Middle frontal gyrus (tissue), 1 donor: ENCODE measurements at regions not wholly inside any gene's neighbourhood (a gene's known extent, or its start where the extent isn't known, plus 50 kb on each side); places are given as distances from the start of the nearest gene placed in this dataset.
"Not testable (repeated sequence)": the region's sequence is repeated elsewhere in the genome, so short reads cannot be mapped to it uniquely, and the experiment has no call there.

Source experiments
- DNase-seq: peaks from one replicate; pipeline ENCODE4 v3.0.0-alpha.2; 2015; ENCODE audit warnings: low spot score; ENCODE audit errors: extremely low spot score

DNA sequence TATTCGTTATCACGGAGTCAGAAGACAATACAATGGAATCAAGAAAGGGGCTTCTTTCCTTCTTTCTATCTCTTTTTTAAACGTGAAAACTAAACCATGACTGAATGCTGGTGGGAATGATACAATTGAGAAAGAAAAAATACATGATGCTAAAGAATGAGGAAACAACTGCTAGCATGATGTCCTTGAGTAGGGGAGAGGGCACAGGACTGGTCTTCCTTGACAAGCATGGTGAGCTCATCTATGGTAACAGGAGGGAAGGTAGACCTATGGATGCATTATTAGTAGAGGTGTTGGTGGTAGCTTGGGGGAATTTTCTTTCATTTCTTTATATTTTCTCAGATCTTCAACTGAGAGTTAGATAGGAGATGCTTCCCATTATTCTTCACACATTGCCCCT, 88.9 kb upstream of the COL1A2 start:
- no peak for DNase-seq

DNA sequence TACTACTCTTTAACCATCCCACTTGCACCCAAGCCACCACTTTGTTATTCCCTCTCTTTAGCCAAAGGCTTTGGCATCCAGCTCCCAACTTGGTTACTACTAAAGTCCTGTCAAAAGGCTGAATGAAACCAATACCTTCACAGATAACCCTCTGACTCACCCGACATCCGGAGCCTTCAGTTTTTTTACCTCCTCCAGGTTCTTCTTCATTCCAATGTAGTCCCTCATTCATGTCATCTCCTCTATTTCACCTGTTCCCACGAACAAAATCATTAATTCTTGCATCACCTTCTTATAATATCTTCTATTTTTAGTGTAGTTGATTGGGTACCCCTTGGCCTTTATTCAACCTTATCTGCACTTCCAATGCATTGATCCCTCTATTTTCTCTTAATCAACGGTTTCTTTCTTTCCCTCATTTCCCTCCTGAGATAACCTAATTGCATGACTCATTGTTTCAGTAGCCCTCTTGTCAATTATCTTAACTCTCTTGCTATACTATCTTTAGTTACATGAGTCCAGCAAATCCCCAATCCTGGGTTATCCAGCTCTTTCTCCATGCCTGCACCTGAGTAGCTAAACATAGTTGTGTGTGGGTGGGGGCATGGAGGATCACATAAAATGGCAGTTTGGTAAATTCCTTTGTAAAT, 87.2 kb upstream of the COL1A2 start:
- no peak for DNase-seq

DNA sequence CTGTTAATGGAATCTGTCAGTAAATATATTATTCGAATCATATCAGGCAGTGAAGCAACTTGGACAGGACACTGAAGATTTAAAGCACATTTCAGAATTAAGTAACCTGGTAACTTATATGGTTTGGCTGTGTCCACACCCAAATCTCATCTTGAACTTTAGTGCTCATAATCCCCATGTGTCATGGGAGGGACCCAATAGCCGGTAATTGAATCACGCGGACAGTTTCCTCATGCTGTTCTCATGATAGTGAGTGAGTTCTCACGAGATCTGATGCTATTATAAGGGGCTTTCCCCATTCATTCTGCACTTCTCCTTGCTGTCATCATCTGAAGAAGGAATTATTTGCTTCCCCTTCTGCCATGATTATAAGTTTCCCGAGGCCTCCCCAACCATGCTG, 83.2 kb upstream of the COL1A2 start:
- no peak for DNase-seq

DNA sequence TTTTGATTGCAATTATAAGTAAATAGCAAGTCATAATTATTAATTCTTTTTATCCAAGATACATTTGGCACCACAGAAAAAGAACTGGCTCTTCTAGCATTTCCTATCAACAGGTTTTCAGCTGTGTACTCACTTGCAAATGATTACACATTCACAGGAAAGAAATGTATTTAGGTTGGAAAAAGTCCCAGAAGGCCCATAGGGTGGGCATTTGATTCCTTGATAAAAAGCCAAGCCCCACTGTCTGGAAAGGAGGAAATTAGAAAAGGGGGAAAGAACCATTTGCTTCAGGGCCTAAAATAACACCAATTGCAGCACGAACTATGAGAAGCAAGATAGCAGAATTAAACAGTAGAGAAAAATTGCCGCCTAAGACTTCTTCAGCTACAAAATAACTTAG, 80.8 kb upstream of the COL1A2 start:
- DNase-seq: no peak

DNA sequence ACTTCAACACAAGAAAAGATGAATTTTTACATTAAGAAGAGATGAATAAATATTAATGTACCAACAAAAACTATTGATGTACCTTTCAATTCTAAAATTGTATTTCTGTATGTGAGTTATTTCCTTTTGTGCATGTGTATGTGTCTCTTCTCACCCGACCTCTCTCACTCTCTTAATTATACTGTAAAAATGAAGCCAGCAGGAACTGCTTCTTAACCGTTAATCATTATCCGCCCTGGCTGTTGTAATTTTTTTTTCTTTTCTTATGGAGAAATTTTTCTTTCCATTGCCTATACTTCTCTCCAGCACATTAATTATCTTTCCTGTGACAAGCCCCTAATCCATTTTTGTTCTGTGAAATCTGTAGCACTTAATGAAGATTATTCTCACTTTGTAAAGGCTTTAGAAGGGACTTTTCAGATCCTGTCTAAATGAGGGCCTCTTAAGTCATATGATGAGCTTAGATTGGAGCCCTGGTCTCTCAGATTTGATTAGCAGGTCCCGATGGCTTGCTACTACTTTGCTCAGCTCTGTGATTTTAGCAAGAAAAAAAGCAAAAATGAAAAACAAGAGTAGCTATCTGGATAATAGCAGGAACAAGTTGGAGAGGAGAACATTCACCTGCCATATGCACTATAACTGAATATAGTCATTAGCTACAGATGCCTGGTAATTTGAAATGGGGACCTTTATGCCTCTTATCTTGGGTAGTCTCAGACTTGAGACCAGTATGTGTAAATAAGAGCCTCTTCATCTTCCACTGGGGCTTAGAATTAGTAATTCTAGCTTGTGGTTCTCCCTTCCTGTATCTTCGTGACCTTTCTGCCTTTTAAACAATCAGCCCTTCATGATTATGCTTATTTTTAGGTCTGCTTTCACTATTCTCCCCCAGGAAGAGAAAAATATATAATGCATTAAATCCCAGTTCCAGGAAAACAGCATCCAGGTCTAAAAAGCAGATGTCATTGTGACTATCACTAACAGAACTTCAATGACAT, 80.0 kb upstream of the COL1A2 start:
- DNase-seq: no peak

DNA sequence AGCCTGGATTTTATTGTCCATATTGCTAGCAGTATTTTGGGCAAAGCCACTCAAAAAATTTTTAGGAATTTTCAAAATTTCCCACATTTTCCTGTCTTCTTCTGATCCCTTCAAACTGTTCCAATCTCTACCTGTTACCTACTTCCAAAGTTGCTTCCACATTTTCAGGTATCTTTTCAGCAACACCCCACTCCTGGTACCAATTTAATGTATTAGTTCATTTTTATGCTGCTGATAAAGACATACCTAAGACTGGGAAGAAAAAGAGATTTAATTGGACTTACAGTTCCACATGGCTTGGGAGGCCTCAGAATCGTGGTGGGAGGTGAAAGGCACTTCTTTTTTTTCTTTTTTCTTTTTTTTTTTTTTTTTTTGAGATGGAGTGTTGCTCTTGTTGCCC, 73.6 kb upstream of the COL1A2 start:
- not testable (repeated sequence) for DNase-seq

DNA sequence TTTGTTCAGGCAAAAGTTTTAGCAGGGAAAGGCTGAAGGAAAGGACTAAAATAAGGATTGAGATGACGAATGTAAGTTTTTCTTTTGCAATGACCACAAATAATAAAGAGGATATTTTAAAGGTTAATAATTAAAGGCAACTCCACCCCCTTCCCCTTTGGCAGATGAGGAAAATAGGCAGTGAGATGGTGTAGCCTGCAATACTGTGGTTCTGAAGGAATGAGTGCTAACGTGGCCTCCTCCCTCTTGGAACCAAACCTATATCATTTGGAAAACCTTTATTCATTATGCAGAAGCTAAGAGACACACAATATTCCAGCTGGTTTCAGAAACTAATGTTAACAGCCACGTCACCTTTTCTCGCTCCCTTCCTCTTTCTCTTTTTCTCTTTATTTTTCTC, 70.9 kb upstream of the COL1A2 start:
- no peak for DNase-seq

DNA sequence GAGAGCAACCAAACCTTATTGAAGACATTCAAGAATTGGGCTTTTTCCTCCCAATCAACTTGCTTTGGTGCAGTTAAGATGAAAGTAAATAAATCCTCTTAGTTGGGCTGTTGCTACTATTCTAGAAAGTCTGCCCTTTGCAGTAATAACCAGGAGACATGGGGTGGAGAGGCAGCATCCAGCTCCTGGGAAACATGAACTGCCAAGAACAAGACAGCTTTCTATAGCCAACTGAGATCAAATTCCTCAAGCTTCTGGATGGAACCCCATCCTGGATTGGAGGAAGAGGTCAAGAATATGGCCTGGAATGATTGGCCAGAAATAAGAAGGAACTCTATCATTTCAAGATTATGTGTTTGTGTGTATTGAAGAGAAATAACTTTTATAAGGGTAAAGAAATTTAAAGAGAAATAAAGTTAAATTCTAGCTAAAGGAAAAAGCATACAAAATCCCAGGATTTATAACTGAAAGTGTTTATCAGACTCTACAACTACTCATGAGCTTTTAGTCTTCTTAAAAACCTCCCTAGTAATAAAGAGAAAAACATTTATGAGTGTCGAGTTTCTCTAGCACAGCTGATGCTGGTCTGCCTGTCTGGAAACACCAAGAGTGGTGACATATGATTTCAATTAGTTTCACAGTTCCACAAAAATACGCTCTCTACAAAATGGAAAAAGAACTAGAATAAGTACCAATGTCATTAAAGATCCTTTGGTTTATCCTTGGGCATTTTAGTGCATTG, 70.1 kb upstream of the COL1A2 start:
- DNase-seq: no peak

DNA sequence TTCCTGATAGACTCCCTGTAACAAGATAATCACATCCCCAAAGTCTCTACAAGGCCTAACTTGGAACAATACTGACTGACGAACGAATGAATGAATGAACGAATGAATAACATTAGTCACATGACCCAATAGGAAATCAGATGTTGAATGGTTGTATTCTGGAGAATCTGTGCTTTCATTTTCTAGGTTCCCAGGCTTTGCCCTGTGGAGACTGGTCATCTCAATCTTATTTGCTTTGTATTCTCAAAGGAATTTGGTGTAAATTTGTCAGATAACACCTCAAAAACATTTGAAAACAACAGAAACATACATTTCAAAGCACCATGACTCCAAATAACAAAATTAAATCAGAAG, 69.6 kb upstream of the COL1A2 start:
- no peak for DNase-seq

DNA sequence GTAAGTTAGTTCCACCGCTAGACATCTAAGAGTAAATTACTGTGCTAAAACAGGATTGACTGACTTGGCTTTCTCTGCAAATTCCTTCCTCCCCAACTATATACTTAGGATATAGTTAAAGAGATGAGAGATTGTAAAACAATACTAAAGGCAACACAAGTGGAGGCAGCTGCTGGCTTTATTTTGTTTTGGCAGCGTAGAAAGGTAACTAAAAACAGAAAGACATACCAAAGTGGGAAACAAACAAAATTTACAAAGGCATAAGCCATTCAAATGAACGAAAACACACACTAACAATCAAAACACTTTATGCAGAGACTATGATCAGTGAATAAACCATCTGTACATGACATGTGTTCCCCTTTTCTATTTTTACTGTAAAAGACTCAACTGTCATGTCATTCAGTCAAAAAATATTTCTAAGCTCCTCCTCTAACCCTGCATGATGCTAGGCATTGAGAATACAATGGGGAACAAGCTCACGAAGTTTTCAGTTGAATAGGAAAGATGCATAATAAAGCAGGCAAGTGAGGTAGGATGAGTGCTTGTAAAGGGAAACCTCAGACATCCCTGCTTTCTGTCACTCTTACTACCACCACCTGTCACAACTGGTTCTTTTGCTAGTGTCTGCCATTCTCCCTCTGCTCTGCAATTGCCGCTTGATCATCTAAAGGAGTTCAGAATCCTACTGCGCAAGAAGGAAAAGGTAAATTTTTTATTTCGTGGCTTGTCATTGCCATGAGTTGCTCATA, 64.2 kb upstream of the COL1A2 start:
- DNase-seq: no peak

DNA sequence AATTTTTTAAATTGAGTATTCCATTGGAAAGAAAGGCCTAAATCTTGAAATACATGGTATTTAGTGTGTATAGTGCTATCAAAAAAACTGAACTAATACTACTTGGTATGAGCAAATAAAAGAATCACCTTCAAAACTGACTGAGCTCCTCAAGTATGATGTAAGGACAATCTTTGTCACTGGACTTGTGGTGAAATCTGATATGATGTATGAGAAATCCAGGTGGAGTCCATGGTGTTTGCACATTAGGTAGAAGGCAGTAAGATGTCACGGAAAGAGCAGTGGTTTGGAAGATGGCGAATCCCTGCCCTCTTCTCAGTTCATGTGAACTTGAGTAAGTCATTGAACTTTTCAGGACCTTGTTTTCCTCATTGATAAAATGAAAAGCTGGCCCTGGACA, 62.1 kb upstream of the COL1A2 start:
- no peak for DNase-seq

DNA sequence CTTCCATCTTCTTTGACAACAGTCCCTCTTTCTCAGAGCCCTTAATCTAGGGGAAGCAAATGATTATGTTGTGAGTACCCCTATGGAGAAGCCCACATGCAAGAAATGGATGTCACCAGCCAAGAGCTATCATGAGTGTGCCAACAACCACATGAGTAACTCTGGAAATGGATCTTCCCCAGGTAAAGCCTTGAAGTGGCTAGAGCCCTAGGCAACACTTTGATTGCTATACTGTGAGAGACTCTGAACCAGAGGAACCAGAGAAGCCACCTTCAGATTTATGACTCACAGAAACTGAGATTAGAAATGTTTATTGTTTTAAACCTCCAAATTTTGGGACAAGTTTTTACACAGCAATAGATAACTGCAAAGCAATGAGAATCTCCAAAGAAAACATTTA, 60.9 kb upstream of the COL1A2 start:
- no peak for DNase-seq

DNA sequence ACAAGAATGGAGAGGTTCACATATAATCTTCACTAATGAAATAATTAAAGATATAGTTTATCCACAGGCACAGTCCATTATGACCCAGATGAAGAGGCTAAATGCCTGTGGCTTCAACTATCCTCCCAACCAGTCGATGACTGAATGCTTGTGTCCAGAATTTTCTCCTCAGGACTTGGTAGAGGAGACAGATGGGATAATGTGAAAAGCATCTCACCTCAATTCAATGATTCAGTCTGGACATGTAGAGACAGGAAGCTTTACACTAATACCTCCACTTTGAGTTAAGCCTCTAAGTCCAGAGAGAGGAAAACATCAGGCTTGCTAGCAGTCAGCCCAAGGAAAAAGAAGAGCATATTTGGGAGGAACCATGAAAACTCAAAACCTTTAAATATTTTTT, 59.1 kb upstream of the COL1A2 start:
- DNase-seq: no peak

DNA sequence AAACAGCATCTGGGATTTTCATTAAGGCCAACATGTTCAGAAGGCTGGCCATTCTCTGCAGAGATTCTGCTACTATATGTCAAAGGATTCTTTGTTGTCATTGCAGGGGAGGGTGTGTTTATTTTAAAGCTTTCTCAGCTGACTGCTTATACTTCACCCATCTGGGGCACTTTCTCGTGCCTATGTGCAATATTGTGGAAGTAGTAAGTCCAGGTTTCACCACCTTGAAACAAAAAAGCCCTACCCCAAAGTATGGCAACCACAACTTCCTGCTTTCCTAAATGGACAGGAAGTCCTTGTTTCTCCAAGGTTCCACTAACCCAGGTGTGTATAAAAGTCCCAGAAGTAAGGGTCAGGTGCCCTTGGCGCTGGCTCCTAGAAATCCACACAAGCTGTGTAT, 58.7 kb upstream of the COL1A2 start:
- no peak for DNase-seq

DNA sequence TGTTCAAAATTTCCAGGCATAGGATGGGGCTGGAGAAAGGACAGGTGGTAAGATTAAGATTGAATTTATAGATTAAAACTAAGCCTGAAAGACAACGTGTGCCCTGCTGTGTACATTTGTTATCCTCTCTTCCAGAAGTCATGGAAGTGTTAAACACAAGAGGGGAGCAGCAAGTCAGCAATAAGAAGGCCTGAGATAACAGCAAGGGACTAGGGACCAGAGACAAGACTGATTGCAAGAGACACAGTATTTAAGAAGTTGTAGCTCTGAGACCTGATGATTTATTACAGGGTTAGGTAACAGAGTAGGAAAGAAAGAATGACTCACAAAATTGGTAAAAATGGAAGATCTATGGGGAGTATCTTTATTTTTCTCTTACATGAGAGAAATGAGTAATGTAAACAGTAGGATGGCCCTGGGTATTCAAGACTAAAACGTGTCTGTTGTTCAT, 55.7 kb upstream of the COL1A2 start:
- DNase-seq: no peak

DNA sequence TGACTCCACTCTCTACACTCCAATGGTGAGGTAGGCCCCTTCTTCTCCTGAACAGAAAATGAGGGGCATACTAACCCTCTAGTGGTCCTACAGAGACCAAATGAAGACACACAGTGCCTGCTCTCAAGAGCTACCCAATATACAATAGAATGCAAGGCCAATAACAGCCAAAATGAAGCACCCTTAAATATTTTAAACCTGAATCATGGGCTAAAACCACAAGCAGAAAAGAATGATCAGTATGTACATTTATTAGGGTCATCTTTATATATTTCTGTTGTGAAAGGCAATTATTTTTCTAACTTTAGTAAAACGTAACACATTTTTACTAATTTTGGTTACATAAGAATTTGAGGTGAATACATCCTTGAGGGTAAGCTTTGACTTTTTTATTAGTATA, 49.9 kb upstream of the COL1A2 start:
- DNase-seq: no peak
